GM21367 (cell line): ENCODE measurements at regions not wholly inside any gene's neighbourhood (a gene's known extent, or its start where the extent isn't known, plus 50 kb on each side); places are given as distances from the start of the nearest gene placed in this dataset.
"Not testable (repeated sequence)": the region's sequence is repeated elsewhere in the genome, so short reads cannot be mapped to it uniquely, and the experiment has no call there.

ENCODE experiments used
- ATAC-seq: cut with Tn5 transposase; IDR thresholded peaks from one replicate; pipeline ENCODE4 v1.9.1; 2021; ENCODE audit not compliant: unreplicated experiment

DNA sequence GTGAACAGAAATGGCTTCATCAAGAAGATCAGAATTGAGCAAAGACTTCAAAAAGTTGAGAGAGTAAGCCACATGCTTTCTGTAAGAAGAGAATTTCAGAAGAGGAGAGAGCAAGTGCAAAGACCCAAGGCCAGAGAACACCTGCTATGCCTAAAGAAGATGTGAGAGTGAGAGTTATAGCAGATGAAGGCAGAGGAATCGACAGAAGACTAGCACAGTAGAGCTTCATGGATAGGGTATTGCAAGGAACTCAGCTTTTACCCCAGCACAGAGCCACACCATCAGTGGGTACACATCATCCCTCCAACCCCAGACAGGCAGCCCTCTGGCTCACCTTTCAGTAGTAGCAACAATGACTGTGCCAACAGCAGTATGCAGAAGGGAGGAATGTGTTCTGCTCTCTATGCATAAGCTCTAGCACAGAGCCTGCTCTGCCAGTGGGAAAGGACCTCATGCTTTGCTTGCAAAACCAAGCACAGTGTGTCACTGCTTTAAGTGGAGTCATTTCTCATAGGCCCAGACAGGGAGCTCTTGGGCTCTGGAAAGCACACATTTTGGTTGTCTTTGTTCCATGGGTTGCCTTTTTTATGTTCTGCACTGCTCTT, 318.6 kb downstream of the NAF1 start:
- ATAC-seq: peak; percentile 44

DNA sequence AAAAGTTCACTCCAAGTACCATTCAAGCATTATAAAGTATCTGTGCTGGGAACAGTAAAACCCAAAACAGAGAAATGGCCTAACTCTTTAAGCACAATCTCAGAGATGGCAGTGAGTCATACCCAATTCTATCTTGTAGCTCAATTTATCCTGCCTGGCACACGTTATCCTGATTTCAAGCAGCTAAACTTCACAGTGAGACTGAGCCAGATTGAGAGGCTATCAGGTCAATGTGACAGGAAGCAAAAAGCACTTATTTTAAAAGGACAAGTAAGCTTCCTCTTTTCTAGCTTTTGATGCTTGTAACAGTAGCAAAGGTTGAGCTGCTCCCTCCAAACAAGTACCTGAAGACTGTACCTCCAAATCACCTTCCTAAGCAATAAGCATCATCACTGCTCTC, 324.9 kb downstream of the NAF1 start:
- ATAC-seq: peak; percentile 54

DNA sequence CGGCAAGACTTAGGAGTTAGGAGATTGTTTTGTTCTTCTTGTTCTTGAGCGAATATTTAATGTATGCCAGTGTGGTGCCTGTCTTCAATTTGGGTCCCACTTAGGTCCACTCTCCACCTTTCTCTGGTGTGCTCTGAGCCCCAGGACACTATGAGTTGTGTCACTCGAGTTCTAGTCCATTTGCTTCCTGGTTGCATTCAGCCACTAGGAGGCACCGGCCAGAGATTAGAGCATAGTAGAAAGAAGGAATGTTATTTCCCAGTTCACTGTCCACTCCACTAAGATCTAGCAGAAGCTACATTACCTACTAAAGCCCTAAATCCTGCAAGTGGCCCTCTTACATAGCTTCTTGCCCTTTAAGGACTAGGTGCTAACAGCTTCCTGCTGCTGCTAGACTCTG, 326.9 kb downstream of the NAF1 start:
- ATAC-seq: no peak

DNA sequence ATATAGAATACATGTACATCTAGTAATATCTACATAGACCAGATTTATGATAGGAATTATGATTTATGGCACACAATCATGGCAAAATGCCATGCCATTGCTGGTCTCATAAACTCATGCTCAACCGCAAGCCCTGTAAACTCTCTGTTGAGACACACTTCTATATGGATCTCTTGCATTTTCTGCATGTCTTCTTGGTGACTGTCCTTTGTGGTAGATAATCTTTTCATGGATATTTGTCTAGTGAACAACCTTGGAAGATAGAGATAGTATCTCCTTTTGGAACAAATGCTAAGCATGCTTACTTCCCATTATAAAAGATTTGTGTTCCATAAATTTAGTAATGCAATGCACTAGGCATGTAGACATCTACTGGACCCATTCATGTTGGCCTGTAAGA, 328.0 kb downstream of the NAF1 start:
- ATAC-seq: no peak

DNA sequence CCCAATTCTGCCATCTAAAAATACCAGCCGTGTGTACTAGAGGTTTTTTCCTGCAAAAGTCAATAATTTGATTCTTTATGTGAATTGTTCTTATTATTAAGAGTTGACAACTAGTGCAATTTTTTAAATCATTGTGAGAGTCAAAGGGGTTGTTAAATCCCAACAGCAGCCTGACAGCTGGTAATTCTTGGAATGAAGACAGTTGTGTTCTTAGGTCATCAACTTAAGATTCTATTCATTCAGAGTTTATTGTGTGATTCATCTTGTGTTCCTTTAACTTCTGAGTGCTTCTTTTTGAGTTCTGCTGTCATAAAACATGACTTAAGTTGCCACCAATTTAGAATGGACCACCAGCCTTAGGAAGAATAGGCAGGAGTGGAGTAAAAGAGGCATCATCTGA, 329.0 kb downstream of the NAF1 start:
- no peak for ATAC-seq

DNA sequence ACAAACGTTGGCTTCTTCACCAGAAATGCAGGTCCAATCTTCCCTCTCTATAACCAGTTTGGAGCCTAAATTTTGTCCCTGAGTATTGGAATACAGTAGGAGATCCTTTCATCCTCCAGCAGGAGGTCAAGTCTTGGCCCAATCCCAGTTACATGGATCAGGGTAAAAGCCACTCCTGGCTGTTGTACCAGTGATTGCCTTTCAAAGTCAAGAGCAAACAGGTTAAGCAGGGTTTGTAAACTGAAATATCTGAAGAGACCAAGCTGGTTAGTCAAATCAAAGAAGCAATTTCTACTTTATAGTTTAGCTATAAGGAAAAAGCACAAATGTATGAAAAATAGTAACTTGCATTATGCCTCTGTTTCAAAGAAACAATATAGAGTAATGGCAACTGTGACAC, 329.4 kb downstream of the NAF1 start:
- no peak for ATAC-seq

DNA sequence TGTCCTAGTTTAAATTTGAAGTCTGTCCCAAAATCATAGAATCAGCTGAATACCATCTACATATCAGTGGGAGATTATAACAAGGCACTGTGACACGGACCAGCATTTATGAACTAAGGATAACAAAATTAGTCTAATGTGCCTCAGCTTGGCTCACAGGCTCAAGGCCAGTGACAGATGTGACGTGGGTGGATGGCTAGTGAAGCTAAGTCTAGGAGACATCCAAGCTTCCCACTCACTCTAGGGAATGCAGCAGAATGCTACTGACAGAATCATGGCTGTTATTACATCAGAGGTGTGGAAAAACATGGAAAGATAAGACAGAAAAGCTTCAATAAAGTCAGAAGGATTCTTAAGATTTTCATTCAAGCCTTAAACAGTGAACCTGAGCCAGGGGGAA, 329.9 kb downstream of the NAF1 start:
- ATAC-seq: no peak

DNA sequence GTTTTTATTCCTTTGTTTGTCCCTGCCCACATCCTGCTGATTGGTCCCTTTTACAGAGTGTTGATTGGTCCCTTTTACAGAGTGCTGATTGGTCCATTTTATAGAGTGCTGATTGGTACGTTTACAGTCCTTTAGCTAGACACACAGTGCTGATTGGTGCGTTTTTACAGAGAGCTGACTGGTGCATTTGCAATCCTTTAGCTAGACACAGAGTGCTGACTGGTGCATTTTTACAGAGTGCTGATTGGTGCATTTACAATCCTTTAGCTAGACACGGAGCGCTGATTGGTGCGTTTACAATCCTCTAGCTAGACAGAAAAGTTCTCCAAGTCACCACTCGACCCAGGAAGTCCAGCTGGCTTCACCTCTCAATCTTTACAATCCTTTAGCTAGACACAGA, 330.4 kb downstream of the NAF1 start:
- ATAC-seq: not testable (repeated sequence)

DNA sequence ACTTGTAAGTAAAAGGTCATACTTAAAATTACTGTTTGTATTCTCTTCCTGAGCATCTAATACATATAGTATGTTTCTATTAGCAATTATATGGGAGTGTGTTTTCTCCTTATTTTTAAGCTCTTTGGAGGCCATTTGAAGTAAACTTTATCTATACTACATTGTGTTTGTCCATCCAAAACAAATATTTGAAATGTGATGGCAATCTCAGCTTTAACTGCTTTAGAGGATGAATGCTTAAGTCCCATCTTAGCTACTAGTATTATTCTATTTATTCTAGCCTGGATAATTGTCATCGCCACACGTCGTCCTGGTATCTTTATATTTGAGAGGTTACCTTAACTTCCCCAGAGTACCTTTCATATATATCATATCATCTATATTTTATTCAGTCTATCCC, 335.8 kb downstream of the NAF1 start:
- no peak for ATAC-seq

DNA sequence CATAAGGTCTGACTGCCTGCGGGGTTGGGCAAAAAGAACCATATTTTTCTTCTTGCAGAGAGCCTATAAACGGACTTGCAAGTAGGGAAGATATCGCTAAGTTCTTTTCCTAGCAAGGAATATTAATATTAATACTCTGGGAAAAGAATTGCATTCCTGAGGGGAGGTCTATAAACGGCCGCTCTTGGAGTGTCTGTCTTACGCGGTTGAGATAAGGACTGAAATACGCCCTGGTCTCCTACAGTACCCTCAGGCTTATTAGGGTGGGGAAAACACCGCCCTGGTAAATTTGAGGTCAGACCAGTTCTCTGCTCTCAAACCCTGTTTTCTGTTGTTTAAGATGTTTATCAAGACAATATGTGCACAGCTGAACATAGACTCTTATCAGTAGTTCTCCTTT, 349.3 kb downstream of the NAF1 start:
- ATAC-seq: not testable (repeated sequence)

DNA sequence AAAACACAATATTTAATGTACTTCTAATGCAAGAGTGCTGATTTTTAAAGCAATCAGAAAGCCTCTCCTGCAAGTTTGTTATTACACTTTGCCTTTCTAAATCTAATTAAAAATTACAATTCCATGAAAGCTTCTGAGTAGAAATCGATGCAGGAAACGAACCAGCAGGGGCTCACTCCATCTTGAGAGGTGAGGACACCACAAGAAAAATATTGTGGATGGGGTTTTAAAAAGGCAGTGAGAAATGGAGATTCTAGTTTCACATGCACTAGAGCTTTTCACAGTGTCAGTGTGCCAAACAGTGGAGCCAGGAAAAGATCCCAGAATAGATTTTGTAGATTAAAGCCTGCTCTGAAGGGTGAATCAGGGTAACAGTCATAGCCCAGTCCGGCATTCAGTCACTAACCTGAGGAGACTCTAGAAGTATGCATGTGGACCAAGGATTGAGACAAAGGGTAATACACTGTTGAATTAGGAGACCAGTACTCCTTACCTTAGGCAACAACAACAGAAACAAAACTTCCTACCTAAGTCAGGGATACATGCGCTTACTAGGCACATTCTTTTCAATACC, 362.3 kb downstream of the NAF1 start:
- no peak for ATAC-seq

DNA sequence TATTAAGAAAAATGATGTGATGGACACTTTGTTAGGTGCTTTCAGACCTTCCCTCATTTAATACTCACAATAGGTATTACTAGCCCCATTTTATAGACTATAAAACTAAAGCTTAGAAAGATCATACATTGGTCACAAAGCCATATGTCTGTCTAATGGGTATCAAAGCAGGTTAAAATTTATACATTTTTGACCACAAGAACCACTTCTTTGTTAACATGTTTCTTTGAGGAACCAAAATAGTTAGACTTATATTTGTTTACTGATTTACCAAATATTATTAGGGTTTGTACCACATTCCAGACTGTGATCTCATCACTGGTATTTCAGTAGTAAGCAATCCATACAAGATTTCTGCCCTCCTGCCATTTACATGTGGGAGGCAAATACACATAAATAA, 363.3 kb downstream of the NAF1 start:
- ATAC-seq: no peak

DNA sequence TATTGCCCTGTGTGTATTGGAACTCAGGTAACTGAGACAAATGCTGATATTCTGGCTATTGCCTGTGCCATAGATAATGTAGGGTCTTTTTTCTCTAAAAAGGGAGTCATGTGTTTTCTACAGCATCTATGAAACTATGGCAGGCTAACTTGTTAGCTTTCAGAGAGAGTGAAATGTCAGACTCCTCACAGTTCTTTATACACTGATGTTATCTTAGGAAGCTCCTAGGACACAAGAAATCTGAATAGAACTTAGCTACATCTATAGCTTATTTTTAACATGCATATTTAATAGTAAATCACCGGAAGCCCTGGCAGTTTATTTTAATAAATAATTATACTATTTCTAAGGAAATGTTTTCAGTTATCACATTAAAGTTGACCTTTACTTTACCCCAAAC, 369.6 kb downstream of the NAF1 start:
- ATAC-seq: no peak

DNA sequence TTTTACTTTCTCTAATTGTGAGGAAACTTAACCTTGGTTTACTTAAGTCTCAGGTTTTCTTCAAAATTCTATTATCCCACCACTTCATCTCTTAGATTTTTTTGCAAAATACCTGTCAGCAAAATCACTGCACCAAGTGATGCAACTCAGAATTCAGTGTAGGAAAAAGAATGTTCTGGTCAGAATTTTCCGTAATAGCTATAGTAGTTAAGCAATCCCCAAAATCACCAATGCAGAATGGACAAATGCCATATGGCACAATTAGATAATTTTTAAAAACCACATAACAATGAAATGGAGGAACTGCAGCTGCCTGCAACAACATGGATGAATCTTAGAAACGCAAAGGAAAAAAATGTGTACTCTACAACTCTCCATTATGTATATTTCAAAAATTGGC, 373.1 kb downstream of the NAF1 start:
- ATAC-seq: no peak

DNA sequence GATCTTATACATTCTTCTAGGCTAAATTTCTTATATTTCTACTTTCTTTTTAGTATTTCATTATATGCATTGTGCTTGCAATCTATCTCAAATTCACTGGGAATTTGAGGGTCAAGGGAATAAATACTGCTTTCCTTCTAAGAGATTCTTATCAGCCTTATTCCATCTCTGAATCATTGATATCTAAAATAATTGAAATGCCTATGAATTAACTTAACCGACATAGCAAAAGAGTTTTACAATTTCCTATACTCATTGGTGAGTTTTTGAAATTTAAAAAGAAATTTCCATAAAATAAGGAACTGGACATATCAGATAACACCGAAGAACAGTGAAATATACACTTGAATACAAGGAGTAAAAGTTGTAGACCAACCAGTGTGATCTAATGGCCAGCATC, 373.7 kb downstream of the NAF1 start:
- no peak for ATAC-seq

DNA sequence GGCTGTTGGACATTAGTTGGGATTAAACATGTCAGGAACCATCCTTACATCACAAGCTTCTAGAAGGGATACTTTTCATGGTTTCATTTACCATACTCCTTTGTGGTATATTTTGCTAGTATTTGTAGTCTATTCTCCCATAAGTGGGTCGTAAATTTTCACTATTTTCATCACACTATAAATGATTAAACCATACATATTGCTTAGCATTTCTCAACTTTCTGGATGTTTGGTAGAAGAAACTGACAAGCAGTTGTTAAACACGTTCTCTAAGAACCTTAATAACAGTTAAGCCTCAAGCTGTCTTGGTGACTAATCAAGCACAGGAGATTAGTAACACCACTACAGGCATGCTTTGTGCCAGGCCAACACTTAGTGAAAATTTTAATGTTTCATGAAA, 375.5 kb downstream of the NAF1 start:
- ATAC-seq: no peak

DNA sequence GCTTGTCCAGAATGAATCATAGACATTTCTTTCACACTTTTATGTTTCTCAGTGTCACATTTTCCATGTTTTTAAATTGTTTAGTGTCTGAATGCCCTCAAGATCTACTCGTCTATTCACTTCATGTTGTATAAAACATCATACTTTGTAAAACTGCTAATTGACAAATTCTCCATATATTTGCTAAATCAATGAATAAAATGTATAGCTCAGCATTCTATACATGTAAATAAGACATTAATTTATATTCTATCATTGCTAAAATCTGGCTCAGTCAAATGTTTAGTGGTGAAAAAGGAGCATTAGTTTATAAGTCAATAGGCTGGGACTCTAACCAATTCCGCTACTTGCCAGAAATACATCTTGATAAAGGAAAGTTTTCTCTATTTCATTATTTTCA, 379.6 kb downstream of the NAF1 start:
- ATAC-seq: no peak

DNA sequence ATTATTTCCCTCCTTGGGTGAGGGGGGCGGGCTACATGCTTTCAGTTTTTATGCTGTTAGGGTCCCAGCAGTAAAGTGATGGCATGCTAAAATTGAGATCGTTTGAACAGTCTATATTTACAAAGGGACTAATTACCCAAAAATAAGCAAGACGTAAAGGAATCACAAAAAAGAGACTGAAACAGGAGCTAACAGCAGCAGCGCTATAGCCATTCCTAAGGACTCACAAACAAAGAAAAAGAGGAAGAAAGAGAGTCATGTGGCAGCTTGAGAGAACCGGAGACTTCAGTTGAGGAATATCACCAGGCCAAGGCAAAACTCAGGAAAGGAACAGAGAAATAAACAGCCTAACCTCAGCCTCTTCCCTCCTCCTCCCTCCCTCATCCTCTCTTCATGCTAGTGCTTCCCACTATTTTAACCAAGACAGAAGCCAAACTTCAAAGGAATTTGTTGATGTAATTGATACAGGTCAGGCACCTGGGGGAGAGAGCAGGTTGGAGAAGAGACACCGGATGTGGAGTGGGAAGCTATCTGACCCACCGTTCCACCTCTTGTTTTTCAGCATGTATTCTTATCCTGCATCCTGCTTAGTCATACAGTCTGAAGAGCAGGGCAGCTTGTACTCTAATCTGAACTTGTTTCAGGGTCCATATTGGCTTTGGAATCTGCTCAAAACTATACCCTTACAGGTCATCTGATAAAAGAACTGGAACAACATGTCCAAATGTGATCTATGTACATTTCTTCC, 383.7 kb downstream of the NAF1 start:
- ATAC-seq: no peak

DNA sequence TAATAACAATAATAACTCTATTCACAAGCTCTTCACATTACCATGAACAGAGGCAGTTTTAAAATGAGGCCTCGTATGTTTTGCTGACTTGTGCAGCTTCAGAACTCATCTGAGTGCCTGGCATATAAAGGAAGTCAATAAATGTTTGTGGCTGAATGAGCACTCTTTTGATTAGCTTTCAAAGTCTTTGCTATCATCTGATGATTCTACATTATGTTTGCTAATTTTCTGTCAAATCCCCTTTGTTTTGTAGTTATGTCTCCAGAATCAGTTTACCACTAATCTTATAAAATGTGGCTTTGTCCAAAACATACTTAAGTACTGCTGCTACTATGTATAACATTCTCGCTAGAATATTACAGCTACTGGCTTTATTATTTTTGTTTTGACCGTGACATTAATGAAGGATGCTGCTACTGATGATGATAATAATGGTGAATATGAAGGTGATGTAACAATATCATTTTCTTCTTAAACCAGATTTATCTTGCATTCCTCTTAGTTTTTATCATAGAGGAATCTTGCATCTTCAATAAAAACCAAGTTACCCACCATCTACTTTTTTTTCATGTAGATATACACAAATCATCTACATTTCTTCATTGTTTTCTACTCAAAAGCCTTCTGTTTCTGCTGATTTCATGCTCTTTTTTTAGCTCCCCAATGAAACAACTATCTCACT, 384.5 kb downstream of the NAF1 start:
- ATAC-seq: no peak

DNA sequence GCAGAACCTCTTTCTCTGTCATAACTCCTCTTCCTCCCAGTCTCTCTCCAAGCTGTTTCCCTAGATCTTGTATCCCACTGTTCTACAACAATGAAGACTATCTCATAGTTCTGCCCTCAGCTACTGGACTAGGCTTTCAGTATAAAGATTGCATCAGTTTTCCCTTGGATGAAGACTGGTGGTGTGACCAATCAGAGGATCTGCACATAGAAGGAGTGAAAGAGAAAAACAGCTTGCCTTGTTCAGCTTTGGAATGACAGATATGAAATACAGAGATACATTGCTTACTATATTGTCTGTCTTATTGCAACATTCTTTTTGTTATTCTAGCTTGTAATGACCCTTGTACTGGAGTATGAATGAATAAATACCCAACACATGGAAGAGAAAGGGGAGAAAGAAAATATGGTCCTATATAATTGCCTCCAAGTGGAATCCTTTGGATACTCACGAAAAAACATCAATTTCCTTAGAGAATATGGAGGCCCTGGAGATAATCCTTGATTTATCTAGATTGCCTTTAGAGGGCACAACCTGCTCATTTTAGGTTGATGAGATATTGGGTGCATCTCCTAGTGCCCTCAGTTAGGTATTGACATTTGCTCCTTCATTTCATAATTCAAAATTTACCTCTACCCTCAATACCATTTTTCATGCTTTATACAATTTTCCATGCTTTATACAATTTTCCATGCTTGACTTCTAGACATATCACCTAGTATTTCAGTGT, 395.8 kb downstream of the NAF1 start:
- peak; percentile 51 for ATAC-seq

DNA sequence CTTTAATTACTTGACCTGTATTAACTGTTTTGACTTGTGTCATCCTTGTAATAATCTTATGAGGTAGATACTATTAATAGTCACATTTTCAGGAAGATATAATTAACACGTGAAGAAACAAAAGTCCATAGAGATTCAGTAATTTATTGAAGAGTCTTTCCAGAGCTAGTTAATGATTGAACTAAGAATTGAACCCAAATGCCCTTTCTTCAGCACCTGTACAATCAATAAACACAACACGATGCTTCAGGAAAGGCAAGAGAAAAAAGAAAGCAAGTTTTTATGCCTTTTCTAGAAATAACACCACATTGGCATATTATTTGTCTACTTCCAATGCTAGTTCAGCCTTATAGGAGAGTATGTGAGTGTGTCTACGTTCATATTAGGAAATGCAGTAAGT, 399.6 kb downstream of the NAF1 start:
- no peak for ATAC-seq
